Astrocyte (in vitro differentiated cells and primary cell): ENCODE measurements at regions not wholly inside any gene's neighbourhood (a gene's known extent, or its start where the extent isn't known, plus 50 kb on each side); places are given as distances from the start of the nearest gene placed in this dataset.

Experiments used
- DNase-seq: peaks from one replicate; pipeline ENCODE4 v3.0.0-alpha.2; 2010; ENCODE audit warnings: low read depth
- FAIRE-seq: peaks from 2 replicates; lab custom pipeline; 2011; peaks lifted over from hg19 to GRCh38; lab: Jason Lieb, UNC
- H2AFZ ChIP-seq: 2 replicates; pipeline ENCODE4 v1.6.0; 2012; ENCODE audit warnings: low read depth, low read length, inconsistent platforms
- H3K27ac ChIP-seq: 2 replicates; pipeline ENCODE4 v1.5.1; 2011; ENCODE audit warnings: low read depth, low read length, inconsistent platforms
- H3K27me3 ChIP-seq: 2 replicates; pipeline ENCODE4 v1.6.0; 2011; ENCODE audit warnings: low read length, inconsistent platforms; ENCODE audit not compliant: insufficient read depth
- H3K36me3 ChIP-seq: 2 replicates; pipeline ENCODE4 v1.5.1; 2011; ENCODE audit warnings: low read length, inconsistent platforms; ENCODE audit not compliant: insufficient read depth
- H3K4me1 ChIP-seq: 2 replicates; pipeline ENCODE4 v1.5.1; 2011; ENCODE audit warnings: low read length, inconsistent platforms; ENCODE audit not compliant: insufficient read depth
- H3K4me2 ChIP-seq: 2 replicates; pipeline ENCODE4 v1.6.0; 2012; ENCODE audit warnings: low read length, inconsistent platforms
- H3K4me3 ChIP-seq: 2 replicates; pipeline ENCODE4 v1.5.1; 2011; ENCODE audit warnings: low read depth, mild to moderate bottlenecking, low read length, inconsistent platforms; ENCODE audit not compliant: insufficient read depth
- H3K79me2 ChIP-seq: 2 replicates; pipeline ENCODE4 v1.6.0; 2012; ENCODE audit warnings: mild to moderate bottlenecking, low read length, inconsistent platforms; ENCODE audit not compliant: insufficient read depth
- H3K9ac ChIP-seq: 2 replicates; pipeline ENCODE4 v1.6.0; 2012; ENCODE audit warnings: mild to moderate bottlenecking, low read length, inconsistent platforms
- H3K9me3 ChIP-seq: 2 replicates; pipeline ENCODE4 v1.5.1; 2012; ENCODE audit warnings: low read depth, mild to moderate bottlenecking, low read length, inconsistent platforms; ENCODE audit not compliant: insufficient read depth
- H4K20me1 ChIP-seq: 2 replicates; pipeline ENCODE4 v1.6.0; 2012; ENCODE audit warnings: low read length, inconsistent platforms; ENCODE audit not compliant: insufficient read depth
- H3K27ac Mint-ChIP-seq: one replicate; pipeline ENCODE4 v1.8.0; 2021; ENCODE audit warnings: mild to moderate bottlenecking, mixed read lengths; ENCODE audit not compliant: unreplicated experiment
- H3K27me3 Mint-ChIP-seq: one replicate; pipeline ENCODE4 v1.8.0; 2021; ENCODE audit warnings: low read depth, mixed read lengths; ENCODE audit not compliant: unreplicated experiment
- H3K36me3 Mint-ChIP-seq: one replicate; pipeline ENCODE4 v1.8.0; 2021; ENCODE audit warnings: low read depth, mixed read lengths; ENCODE audit not compliant: unreplicated experiment
- H3K4me1 Mint-ChIP-seq: one replicate; pipeline ENCODE4 v1.8.0; 2021; ENCODE audit warnings: low read depth, mixed read lengths; ENCODE audit not compliant: unreplicated experiment
- H3K4me3 Mint-ChIP-seq: one replicate; pipeline ENCODE4 v1.8.0; 2021; ENCODE audit warnings: mild to moderate bottlenecking, moderate library complexity, mixed read lengths; ENCODE audit not compliant: unreplicated experiment
- H3K9me3 Mint-ChIP-seq: one replicate; pipeline ENCODE4 v1.8.0; 2021; ENCODE audit warnings: mild to moderate bottlenecking, mixed read lengths; ENCODE audit not compliant: unreplicated experiment
- EZH2 ChIP-seq: IDR thresholded peaks from 2 replicates; pipeline ENCODE4 v1.6.1; 2012; ENCODE audit warnings: mild to moderate bottlenecking, low read length, inconsistent platforms; ENCODE audit not compliant: insufficient read depth
- TF ChIP-seq, protein P1 (sequence below): IDR thresholded peaks from 2 replicates; pipeline ENCODE4 v1.5.1; 2011; ENCODE audit warnings: low read depth, mild to moderate bottlenecking, inconsistent platforms, low read length, moderate library complexity; ENCODE audit not compliant: insufficient read depth

- Histone ChIP-seq H4K20me1 (no peaks in the 10 kb centered on the region), H3K9ac (no peak overlapping the region), H3K9me3 (no peaks in the 10 kb centered on the region), H3K79me2 (no peaks in the 10 kb centered on the region), H2AFZ (no peak overlapping the region), H3K4me1 (no peaks in the 10 kb centered on the region), H3K36me3 (no peaks in the 10 kb centered on the region), H3K27me3 (no peaks in the 10 kb centered on the region), H3K4me3 (no peak overlapping the region), H3K4me2 (no peak overlapping the region), H3K27ac (no peak overlapping the region)
- DNase-seq, result no peak
- no peak overlapping the region for H3K4me3 Mint-ChIP-seq
- H3K27ac Mint-ChIP-seq, result no peak overlapping the region
- H3K9me3 Mint-ChIP-seq, result peaks cover 16% of the 10 kb centered on the region
- TF ChIP-seq, protein P1, sequence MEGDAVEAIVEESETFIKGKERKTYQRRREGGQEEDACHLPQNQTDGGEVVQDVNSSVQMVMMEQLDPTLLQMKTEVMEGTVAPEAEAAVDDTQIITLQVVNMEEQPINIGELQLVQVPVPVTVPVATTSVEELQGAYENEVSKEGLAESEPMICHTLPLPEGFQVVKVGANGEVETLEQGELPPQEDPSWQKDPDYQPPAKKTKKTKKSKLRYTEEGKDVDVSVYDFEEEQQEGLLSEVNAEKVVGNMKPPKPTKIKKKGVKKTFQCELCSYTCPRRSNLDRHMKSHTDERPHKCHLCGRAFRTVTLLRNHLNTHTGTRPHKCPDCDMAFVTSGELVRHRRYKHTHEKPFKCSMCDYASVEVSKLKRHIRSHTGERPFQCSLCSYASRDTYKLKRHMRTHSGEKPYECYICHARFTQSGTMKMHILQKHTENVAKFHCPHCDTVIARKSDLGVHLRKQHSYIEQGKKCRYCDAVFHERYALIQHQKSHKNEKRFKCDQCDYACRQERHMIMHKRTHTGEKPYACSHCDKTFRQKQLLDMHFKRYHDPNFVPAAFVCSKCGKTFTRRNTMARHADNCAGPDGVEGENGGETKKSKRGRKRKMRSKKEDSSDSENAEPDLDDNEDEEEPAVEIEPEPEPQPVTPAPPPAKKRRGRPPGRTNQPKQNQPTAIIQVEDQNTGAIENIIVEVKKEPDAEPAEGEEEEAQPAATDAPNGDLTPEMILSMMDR, result no peak
- no peak for TF ChIP-seq EZH2
- no peak for FAIRE-seq
- no peaks in the 10 kb centered on the region for H3K27me3 Mint-ChIP-seq
- no peaks in the 10 kb centered on the region for H3K4me1 Mint-ChIP-seq
- no peaks in the 10 kb centered on the region for H3K36me3 Mint-ChIP-seq
Measured at GRCh38 chr5:86735370-86735769, 117.6 kb downstream of the COX7C start.

- Mint-ChIP-seq H3K36me3 (no peaks in the 10 kb centered on the region), H3K27me3 (no peaks in the 10 kb centered on the region), H3K9me3 (peaks cover 12% of the 10 kb centered on the region), H3K4me3 (no peak overlapping the region), H3K4me1 (no peaks in the 10 kb centered on the region), H3K27ac (no peak overlapping the region)
- Histone ChIP-seq H3K27ac (no peak overlapping the region), H3K9ac (no peak overlapping the region), H3K4me1 (no peaks in the 10 kb centered on the region), H3K27me3 (no peaks in the 10 kb centered on the region), H2AFZ (no peak overlapping the region), H3K4me3 (no peak overlapping the region), H4K20me1 (no peaks in the 10 kb centered on the region), H3K9me3 (no peaks in the 10 kb centered on the region), H3K79me2 (no peaks in the 10 kb centered on the region), H3K4me2 (no peak overlapping the region), H3K36me3 (no peaks in the 10 kb centered on the region)
- FAIRE-seq (no peak), DNase-seq (no peak)
- no peak for TF ChIP-seq EZH2
- TF ChIP-seq, protein P1, result no peak
Measured at GRCh38 chr5:86737579-86737978, 119.8 kb downstream of the COX7C start.

DNA sequence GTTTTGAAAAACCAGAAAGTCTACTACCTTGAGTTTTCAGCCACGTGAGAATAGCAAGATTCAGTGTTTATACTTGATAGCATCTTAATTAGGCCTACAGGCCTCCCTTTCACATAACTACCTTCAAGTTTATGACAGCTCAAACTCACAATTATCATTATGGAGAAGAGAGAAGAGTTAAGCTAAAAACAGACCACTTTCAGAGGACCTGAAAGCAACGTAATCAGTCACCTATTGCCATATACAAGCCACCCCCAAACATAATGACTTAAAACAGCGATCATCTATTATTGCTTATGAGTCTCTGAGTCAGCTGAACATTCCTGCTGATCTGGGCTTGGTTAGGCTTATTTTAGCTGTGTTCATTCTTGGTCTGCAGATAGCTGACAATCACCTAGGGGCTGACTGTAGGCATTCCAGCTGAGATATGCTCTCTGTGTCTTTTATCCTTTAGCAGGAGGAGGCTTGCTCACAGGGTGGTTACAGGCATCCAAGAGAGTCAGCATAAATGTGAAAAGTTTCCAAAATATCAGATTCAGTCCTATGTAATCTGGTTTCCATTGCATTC, 130.9 kb downstream of the COX7C start:
- Histone ChIP-seq H2AFZ (no peak overlapping the region), H3K27me3 (no peaks in the 10 kb centered on the region), H4K20me1 (no peaks in the 10 kb centered on the region), H3K9me3 (no peaks in the 10 kb centered on the region), H3K9ac (no peak overlapping the region), H3K79me2 (no peaks in the 10 kb centered on the region), H3K36me3 (no peaks in the 10 kb centered on the region), H3K4me3 (no peak overlapping the region), H3K4me2 (no peak overlapping the region), H3K4me1 (no peaks in the 10 kb centered on the region), H3K27ac (no peak overlapping the region)
- Mint-ChIP-seq H3K9me3 (no peaks in the 10 kb centered on the region), H3K4me3 (no peak overlapping the region), H3K27me3 (no peaks in the 10 kb centered on the region), H3K4me1 (peaks cover 9% of the 10 kb centered on the region), H3K36me3 (no peaks in the 10 kb centered on the region), H3K27ac (no peak overlapping the region)
- TF ChIP-seq, protein P1, result no peak
- TF ChIP-seq EZH2, result no peak
- FAIRE-seq (no peak), DNase-seq (no peak)
